ENCODE measurements at regions not wholly inside any gene's neighbourhood (a gene's known extent, or its start where the extent isn't known, plus 50 kb on each side); places are given as distances from the start of the nearest gene placed in this dataset.

GRCh38 chr2:42934580-42935186 lies 142.3 kb upstream of the HAAO start:
- peak overlapping the region; percentile 69 to 83 (median 74); a peak in 21 of 22 replicates for H3K4me2 ChIP-seq
- no peaks in the 10 kb centered on the region for H4K20me1 ChIP-seq
- no peaks in the 10 kb centered on the region for H3K9me3 ChIP-seq (replicated peaks in 1 of 11)
- no peaks in the 10 kb centered on the region for H3K36me3 ChIP-seq
- H3K4me1 ChIP-seq = peaks cover 42 to 76% (median 71%) of the 10 kb centered on the region in 10 experiments
- no peaks in the 10 kb centered on the region for H3K27me3 ChIP-seq
- H3K27ac ChIP-seq = peak overlapping the region in 2 of 11 experiments; percentile 14 to 42; a peak in 2 of 22 replicates
- no peak for TF ChIP-seq Cebpa-rat (IDR thresholded peaks at IDR 0.05)
- no peak overlapping the region for H3K4me3 ChIP-seq
- no peak overlapping the region for H3K9ac ChIP-seq

GRCh38 chr2:42933824-42934254 lies 141.5 kb upstream of the HAAO start:
- peak overlapping the region; percentile 69 to 83 (median 74) for H3K4me2 ChIP-seq
- H3K9ac ChIP-seq = no peak overlapping the region
- no peak overlapping the region for H3K4me3 ChIP-seq
- H4K20me1 ChIP-seq = no peaks in the 10 kb centered on the region
- H3K9me3 ChIP-seq (replicated peaks in 1 of 11) = no peaks in the 10 kb centered on the region
- H3K4me1 ChIP-seq = peaks cover 46 to 85% (median 79%) of the 10 kb centered on the region in 10 experiments
- peak overlapping the region in 9 of 11 experiments; percentile 14 to 53 (median 31); a peak in 12 of 22 replicates for H3K27ac ChIP-seq
- no peaks in the 10 kb centered on the region for H3K36me3 ChIP-seq
- TF ChIP-seq Cebpa-rat (IDR thresholded peaks at IDR 0.05) = no peak
- no peaks in the 10 kb centered on the region for H3K27me3 ChIP-seq

- H3K4me2 ChIP-seq = peak overlapping the region in 9 of 11 experiments; percentile 44 to 87 (median 74); a peak in 18 of 22 replicates
- no peak for TF ChIP-seq Cebpa-rat (IDR thresholded peaks at IDR 0.05)
- H3K27me3 ChIP-seq = no peaks in the 10 kb centered on the region
- no peaks in the 10 kb centered on the region for H3K36me3 ChIP-seq
- peak overlapping the region in 1 of 11 experiments; percentile 26; a peak in 2 of 22 replicates for H3K9ac ChIP-seq
- peaks cover 50 to 98% (median 92%) of the 10 kb centered on the region in 10 experiments for H3K4me1 ChIP-seq
- H3K4me3 ChIP-seq = no peak overlapping the region
- H3K27ac ChIP-seq = peak overlapping the region in 1 of 11 experiments; percentile 7; a peak in 1 of 22 replicates
- H4K20me1 ChIP-seq = no peaks in the 10 kb centered on the region
- H3K9me3 ChIP-seq (replicated peaks in 1 of 11) = no peaks in the 10 kb centered on the region
Observed at GRCh38 chr2:42932271-42933151, 140.1 kb upstream of the HAAO start.

- Histone ChIP-seq H4K20me1 (no peaks in the 10 kb centered on the region), H3K9me3 (replicated peaks in 1 of 11) (no peaks in the 10 kb centered on the region), H3K4me3 (no peak overlapping the region), H3K4me2 (peak overlapping the region; percentile 13 to 87 (median 70); a peak in 20 of 22 replicates), H3K36me3 (no peaks in the 10 kb centered on the region), H3K27ac (peak overlapping the region in 2 of 11 experiments; percentile 30 to 32; a peak in 2 of 22 replicates), H3K9ac (0 out of 22 replicates have a peak overlapping the region, but pooled peaks of 1 of the 11 experiments have one; percentile 2), H3K27me3 (no peaks in the 10 kb centered on the region), H3K4me1 (peaks cover 53 to 98% (median 93%) of the 10 kb centered on the region in 10 experiments)
- no peak for TF ChIP-seq Cebpa-rat (IDR thresholded peaks at IDR 0.05)
Observed at GRCh38 chr2:42931818-42932195, 139.4 kb upstream of the HAAO start.

GRCh38 chr2:42931146-42931817 lies 138.9 kb upstream of the HAAO start:
- Histone ChIP-seq H3K4me2 (peak overlapping the region; percentile 13 to 87 (median 70); a peak in 20 of 22 replicates), H3K4me1 (peaks cover 53 to 98% (median 92%) of the 10 kb centered on the region in 10 experiments), H3K27me3 (no peaks in the 10 kb centered on the region), H3K4me3 (no peak overlapping the region), H3K9ac (0 out of 22 replicates have a peak overlapping the region, but pooled peaks of 1 of the 11 experiments have one; percentile 2), H4K20me1 (no peaks in the 10 kb centered on the region), H3K36me3 (no peaks in the 10 kb centered on the region), H3K9me3 (replicated peaks in 1 of 11) (no peaks in the 10 kb centered on the region), H3K27ac (peak overlapping the region in 2 of 11 experiments; percentile 30 to 32; a peak in 2 of 22 replicates)
- no peak for TF ChIP-seq Cebpa-rat (IDR thresholded peaks at IDR 0.05)

- no peak overlapping the region for H3K4me3 ChIP-seq
- H3K36me3 ChIP-seq = no peaks in the 10 kb centered on the region
- TF ChIP-seq Cebpa-rat (IDR thresholded peaks at IDR 0.05) = no peak
- no peaks in the 10 kb centered on the region for H3K27me3 ChIP-seq
- no peaks in the 10 kb centered on the region for H3K9me3 ChIP-seq (replicated peaks in 1 of 11)
- peak overlapping the region; percentile 59 to 87 (median 77) for H3K4me2 ChIP-seq
- H3K4me1 ChIP-seq = peaks cover 59 to 100% (median 98%) of the 10 kb centered on the region in 10 experiments
- no peaks in the 10 kb centered on the region for H4K20me1 ChIP-seq
- H3K27ac ChIP-seq = peak overlapping the region in 8 of 11 experiments; percentile 21 to 70 (median 54); a peak in 14 of 22 replicates
- peak overlapping the region in 8 of 11 experiments; percentile 5 to 42 (median 23); a peak in 11 of 22 replicates for H3K9ac ChIP-seq
Observed at GRCh38 chr2:42930025-42930581, 137.7 kb upstream of the HAAO start.

GRCh38 chr2:42929546-42930024 lies 137.2 kb upstream of the HAAO start:
- Histone ChIP-seq H3K4me2 (peak overlapping the region; percentile 59 to 87 (median 77)), H3K4me3 (no peak overlapping the region), H3K9me3 (replicated peaks in 1 of 11) (no peaks in the 10 kb centered on the region), H3K4me1 (peaks cover 60 to 100% (median 100%) of the 10 kb centered on the region in 10 experiments), H3K9ac (peak overlapping the region in 7 of 11 experiments; percentile 5 to 40 (median 20); a peak in 12 of 22 replicates), H3K36me3 (no peaks in the 10 kb centered on the region), H3K27ac (peak overlapping the region in 8 of 11 experiments; percentile 21 to 70 (median 54); a peak in 14 of 22 replicates), H4K20me1 (no peaks in the 10 kb centered on the region), H3K27me3 (no peaks in the 10 kb centered on the region)
- TF ChIP-seq Cebpa-rat (IDR thresholded peaks at IDR 0.05) = no peak

Measured in BLaER1 treated with 17β-estradiol and CSF1 and Interleukin-3, amounts not matched to agents 10 nM and 100 nM (cell line).